CD4-positive, alpha-beta T cell (primary cell): ENCODE measurements at regions not wholly inside any gene's neighbourhood (a gene's known extent, or its start where the extent isn't known, plus 50 kb on each side); places are given as distances from the start of the nearest gene placed in this dataset.

Experiments
- ATAC-seq: fragments of 200-7000 bp; cut with Tn5 transposase; one replicate; pipeline ENCODE4 v1.10.0; 2022; ENCODE audit warnings: mild to moderate bottlenecking; ENCODE audit not compliant: poor library complexity
- CTCF ChIA-PET: fragments of 350-600 bp; sonication (Branson Sonifier 250); formaldehyde crosslinking; loops from one replicate; lab custom pipeline; 2021; ENCODE audit warnings: antibody characterized with exemption, inconsistent platforms; lab: Charles Lee
- POLR2A ChIA-PET: fragments of 350-600 bp; sonication (Branson Sonifier 250); formaldehyde crosslinking; loops from one replicate; lab custom pipeline; 2021; ENCODE audit warnings: antibody characterized with exemption, inconsistent platforms; lab: Charles Lee
- DNase-seq, 14 experiments: peaks; one replicate each; pipeline ENCODE4 v3.0.0-alpha.2; 2013 to 2020; ENCODE audit warnings: mixed read lengths in 2 of 14
- H3K27ac ChIP-seq, 2 donors: one replicate each; pipeline versions ENCODE4 v1.5.1 to v1.7.0; 2013; ENCODE audit warnings: low read length in 2 of 2, low read depth in 1 of 2, mild to moderate bottlenecking in 1 of 2
- H3K27me3 ChIP-seq, 2 experiments: 1 replicate in 1 of 2; 2 replicates in 1 of 2; pipeline versions ENCODE4 v1.6.1 to v1.7.0; 2013; ENCODE audit warnings: low read length in 2 of 2, control low read depth in 1 of 2, mild to moderate bottlenecking in 1 of 2, moderate library complexity in 1 of 2; ENCODE audit not compliant: insufficient read depth in 2 of 2, control insufficient read depth in 1 of 2
- H3K36me3 ChIP-seq: one replicate; pipeline ENCODE4 v1.6.1; 2013; ENCODE audit warnings: low read length, control low read depth; ENCODE audit not compliant: insufficient read depth
- H3K4me1 ChIP-seq: one replicate; pipeline ENCODE4 v1.6.1; 2013; ENCODE audit warnings: low read length, control low read depth; ENCODE audit not compliant: insufficient read depth
- H3K4me3 ChIP-seq: one replicate; pipeline ENCODE4 v1.5.1; 2013; ENCODE audit warnings: mild to moderate bottlenecking, low read length, moderate library complexity
- H3K9me3 ChIP-seq, 2 experiments: 1 replicate in 1 of 2; 2 replicates in 1 of 2; pipeline versions ENCODE4 v1.6.1 to v1.7.0; 2013; ENCODE audit warnings: low read length in 2 of 2, mild to moderate bottlenecking in 2 of 2, control low read depth in 1 of 2, moderate library complexity in 1 of 2; ENCODE audit not compliant: control insufficient read depth in 1 of 2, insufficient read depth in 1 of 2
- H3K27ac Mint-ChIP-seq: one replicate; pipeline ENCODE4 v1.8.0; 2020; ENCODE audit warnings: mixed read lengths
- H3K27me3 Mint-ChIP-seq: one replicate; pipeline ENCODE4 v1.8.0; 2021; ENCODE audit warnings: mixed read lengths
- H3K36me3 Mint-ChIP-seq: one replicate; pipeline ENCODE4 v1.8.0; 2021; ENCODE audit warnings: low read depth, mixed read lengths
- H3K4me1 Mint-ChIP-seq: one replicate; pipeline ENCODE4 v1.8.0; 2021; ENCODE audit warnings: low read depth, mixed read lengths
- H3K4me3 Mint-ChIP-seq: one replicate; pipeline ENCODE4 v1.8.0; 2020; ENCODE audit warnings: mild to moderate bottlenecking, mixed read lengths
- H3K9me3 Mint-ChIP-seq: one replicate; pipeline ENCODE4 v1.8.0; 2020; ENCODE audit warnings: mixed read lengths
- CTCF ChIP-seq: fragments of 200-600 bp; IDR thresholded peaks from one replicate; pipeline ENCODE4 v1.8.0; 2022; ENCODE audit warnings: antibody characterized with exemption, mild to moderate bottlenecking
- intact Hi-C, 2 experiments: fragments of 100-400 bp; cut with DNase I in 1 of 2; cut with micrococcal nuclease in 1 of 2; formaldehyde crosslinking; loops; one replicate each; pipeline versions ENCODE4 v1.15.1 to v1.9.0; 2023 to 2025; cut with DNase I, micrococcal nuclease

- no peak overlapping the region for H3K27ac Mint-ChIP-seq
These were observed 141.9 kb upstream of the DLX2 start for GRCh38 chr2:172244419-172245130.

GRCh38 chr2:172246649-172247048 is 143.9 kb upstream of the DLX2 start:
- H3K4me3 Mint-ChIP-seq = no peak overlapping the region
- no peak overlapping the region for H3K27ac Mint-ChIP-seq
- no peaks in the 10 kb centered on the region for H3K27me3 ChIP-seq
- H3K9me3 ChIP-seq = no peaks in the 10 kb centered on the region
- no peaks in the 10 kb centered on the region for H3K36me3 Mint-ChIP-seq
- POLR2A ChIA-PET = interaction anchor here (1.0 kb wide), 1 partner anchor 37 kb away, joined by 3 read pairs; no protein-coding TSS in a partner anchor
- no peak for TF ChIP-seq CTCF
- no peaks in the 10 kb centered on the region for H3K27me3 Mint-ChIP-seq
- H3K4me3 ChIP-seq = no peak overlapping the region
- no peak for DNase-seq
- H3K4me1 Mint-ChIP-seq = no peaks in the 10 kb centered on the region
- peaks cover 2% of the 10 kb centered on the region for H3K9me3 Mint-ChIP-seq
- no peaks in the 10 kb centered on the region for H3K36me3 ChIP-seq
- no peaks in the 10 kb centered on the region for H3K4me1 ChIP-seq
- ATAC-seq = no peak
- intact Hi-C loops = no loop called here
- no peak overlapping the region for H3K27ac ChIP-seq
- CTCF ChIA-PET = no interaction called here

More at GRCh38 chr2:172244419-172245130, 141.9 kb upstream of the DLX2 start:
- no peaks in the 10 kb centered on the region for H3K27me3 ChIP-seq
- no peak overlapping the region for H3K27ac ChIP-seq
- DNase-seq (no peak), ATAC-seq (no peak)
- Mint-ChIP-seq H3K36me3 (no peaks in the 10 kb centered on the region), H3K4me1 (no peaks in the 10 kb centered on the region), H3K4me3 (no peak overlapping the region), H3K27me3 (peaks cover 16% of the 10 kb centered on the region), H3K9me3 (peaks cover 2% of the 10 kb centered on the region)
- ChIA-PET POLR2A (no interaction called here), CTCF (no interaction called here)
- H3K4me3 ChIP-seq = no peak overlapping the region
- H3K9me3 ChIP-seq = no peaks in the 10 kb centered on the region
- TF ChIP-seq CTCF = no peak
- no peaks in the 10 kb centered on the region for H3K4me1 ChIP-seq
- intact Hi-C loops = no loop called here
- H3K36me3 ChIP-seq = no peaks in the 10 kb centered on the region

- Mint-ChIP-seq H3K4me3 (no peak overlapping the region), H3K9me3 (peaks cover 2% of the 10 kb centered on the region), H3K27me3 (no peaks in the 10 kb centered on the region), H3K36me3 (no peaks in the 10 kb centered on the region), H3K4me1 (no peaks in the 10 kb centered on the region), H3K27ac (no peak overlapping the region)
- no peak for TF ChIP-seq CTCF
- Histone ChIP-seq H3K27ac (no peak overlapping the region), H3K4me1 (no peaks in the 10 kb centered on the region), H3K27me3 (no peaks in the 10 kb centered on the region), H3K36me3 (no peaks in the 10 kb centered on the region), H3K4me3 (no peak overlapping the region), H3K9me3 (no peaks in the 10 kb centered on the region)
- ATAC-seq (no peak), DNase-seq (no peak)
- ChIA-PET POLR2A (interaction anchor here (1.0 kb wide), 1 partner anchor 36 kb away, joined by 3 read pairs; no protein-coding TSS in a partner anchor), CTCF (no interaction called here)
- intact Hi-C loops = no loop called here
These were observed 144.5 kb upstream of the DLX2 start for GRCh38 chr2:172247203-172247602.
